H1 (cell line): ENCODE measurements at regions not wholly inside any gene's neighbourhood (a gene's known extent, or its start where the extent isn't known, plus 50 kb on each side); places are given as distances from the start of the nearest gene placed in this dataset.

ENCODE experiments used
- JUN ChIP-seq: IDR thresholded peaks from 2 replicates; pipeline ENCODE4 v1.6.1; 2011; ENCODE audit warnings: low read depth, mild to moderate bottlenecking, improper control_type of control experiment, low read length
- RXRA ChIP-seq: IDR thresholded peaks from 2 replicates; pipeline ENCODE4 v1.6.1; 2011; ENCODE audit warnings: low read depth, mild to moderate bottlenecking, low read length, moderate library complexity; ENCODE audit not compliant: insufficient read depth
- SP1 ChIP-seq: IDR thresholded peaks from 2 replicates; pipeline ENCODE4 v1.6.1; 2011; ENCODE audit warnings: low read depth, low read length

DNA sequence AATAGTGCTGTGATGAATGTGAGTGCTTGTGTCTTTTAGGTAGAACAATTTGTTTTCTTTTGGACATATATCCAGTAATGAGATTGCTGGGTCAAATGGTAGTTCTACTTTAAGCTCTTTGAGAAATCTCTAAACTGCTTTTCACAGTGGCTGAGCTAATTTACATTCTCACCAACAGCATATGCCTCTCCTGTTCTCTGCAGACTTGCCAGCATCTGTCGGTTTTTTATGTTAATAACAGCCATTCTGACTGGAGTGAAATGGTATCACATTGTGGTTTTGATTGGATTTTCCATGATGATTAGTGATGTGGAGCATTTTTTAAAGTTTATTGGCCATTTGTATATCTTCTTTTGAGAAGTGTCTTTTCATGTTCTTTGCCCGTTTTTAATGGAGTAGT lies 647.3 kb upstream of the ADAMTS5 start (continued):
- TF ChIP-seq SP1 = no peak
- no peak for TF ChIP-seq RXRA
- no peak for TF ChIP-seq JUN
